ENCODE measurements at regions not wholly inside any gene's neighbourhood (a gene's known extent, or its start where the extent isn't known, plus 50 kb on each side); places are given as distances from the start of the nearest gene placed in this dataset.
A peak's percentile ranks its signal among the peaks of the same experiment; 100 is the strongest.

- FAIRE-seq (no peak), DNase-seq (ENCODE audit: extremely low read depth in 1 of 4, low spot score in 3 of 4) (no peak), ATAC-seq (no peak)
- H3K9ac ChIP-seq (ENCODE audit: insufficient read depth in 1 of 2, low read depth in 2 of 2, low read length in 2 of 2) = no peak overlapping the region
- H3K9me3 ChIP-seq (replicated peaks; ENCODE audit: control insufficient read depth, insufficient read depth, low read depth, low read length) = no peaks in the 10 kb centered on the region
- H3K9me1 ChIP-seq (ENCODE audit: control insufficient read depth, insufficient read depth, low read length) = peaks cover 4% of the 10 kb centered on the region
- H4K20me1 ChIP-seq (replicated peaks; ENCODE audit: control insufficient read depth, insufficient read depth, low read length) = 0 out of 2 replicates have a peak, but pooled peaks cover 3% of the 10 kb centered on the region
- H3K4me2 ChIP-seq (ENCODE audit: insufficient read depth, low read length) = no peak overlapping the region
- no peaks in the 10 kb centered on the region for H3K79me2 ChIP-seq (ENCODE audit: control insufficient read depth, insufficient read depth, low read length)
- peaks cover 51 to 81% of the 10 kb centered on the region in 2 experiments for H3K27me3 ChIP-seq (ENCODE audit: control insufficient read depth in 2 of 2, insufficient read depth in 2 of 2, low read length in 2 of 2)
- ChIA-PET POLR2A (interaction anchor here (0.7 kb wide), 1 partner anchor 113 kb away, joined by 3 read pairs; no protein-coding TSS in a partner anchor), CTCF (ENCODE audit: low intra/inter-chr PET ratio) (no interaction called here)
- in situ Hi-C loops (cut with MboI) = no loop called here
- no peak overlapping the region for H3K4me3 ChIP-seq
- no peaks in the 10 kb centered on the region for H3K36me3 ChIP-seq (ENCODE audit: control insufficient read depth, insufficient read depth, low read length)
- TF ChIP-seq YY1 (IDR thresholded peaks at IDR 0.05; ENCODE audit: borderline replicate concordance in 1 of 3, control insufficient read depth in 1 of 3, extremely low read depth in 1 of 3, insufficient read depth in 3 of 3, insufficient read length in 1 of 3, insufficient replicate concordance in 2 of 3, low read depth in 1 of 3, low read length in 2 of 3) = no peak
- no peak for TF ChIP-seq ZNF584 (CRISPR knock-in tag; IDR thresholded peaks at IDR 0.05; ENCODE audit: low read depth)
- no peak for TF ChIP-seq ZFP36 (IDR thresholded peaks at IDR 0.05; ENCODE audit: low read depth, low read length, partially characterized antibody)
- TF ChIP-seq TAL1 (IDR thresholded peaks at IDR 0.05) = no peak
- TF ChIP-seq SAP30 (IDR thresholded peaks at IDR 0.05; ENCODE audit: borderline replicate concordance, insufficient read depth, low read depth, low read length, poor library complexity, severe bottlenecking) = no peak
- no peak for TF ChIP-seq ZNF253 (CRISPR knock-in tag; conservative IDR thresholded peaks at IDR 0.05)
- TF ChIP-seq, protein P1, sequence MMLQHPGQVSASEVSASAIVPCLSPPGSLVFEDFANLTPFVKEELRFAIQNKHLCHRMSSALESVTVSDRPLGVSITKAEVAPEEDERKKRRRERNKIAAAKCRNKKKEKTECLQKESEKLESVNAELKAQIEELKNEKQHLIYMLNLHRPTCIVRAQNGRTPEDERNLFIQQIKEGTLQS (IDR thresholded peaks at IDR 0.05) = 0 out of 2 replicates have a peak, but pooled peaks have one; percentile 10
- TF ChIP-seq, protein P1 (CRISPR knock-in tag; conservative IDR thresholded peaks at IDR 0.05) = no peak
- no TSS peak for BruUV-seq (replicated peaks)
- H3K27ac ChIP-seq (ENCODE audit: extremely low read depth, low read depth, low read length) = no peak overlapping the region
- no peak overlapping the region for H2AFZ ChIP-seq (ENCODE audit: low read depth, low read length)
- WGBS (ENCODE audit: insufficient coverage, low coverage, missing lambda C conversion rate) = 9% methylated on average over 9 of the region's 11 CpGs
- intact Hi-C loops (cut with micrococcal nuclease) = no loop called here
- H3K4me1 ChIP-seq (replicated peaks in 1 of 2; ENCODE audit: control insufficient read depth in 2 of 2, insufficient read depth in 2 of 2, low read length in 2 of 2) = peaks cover 4 to 16% of the 10 kb centered on the region in 2 experiments; a peak in 4 of 5 replicates
These were observed 274.6 kb downstream of the EIPR1 start for GRCh38 chr2:3102922-3103569.

Data from K562 (cell line).